ENCODE measurements at regions not wholly inside any gene's neighbourhood (a gene's known extent, or its start where the extent isn't known, plus 50 kb on each side); places are given as distances from the start of the nearest gene placed in this dataset.
"Not testable (repeated sequence)": the region's sequence is repeated elsewhere in the genome, so short reads cannot be mapped to it uniquely, and the experiment has no call there.

DNA sequence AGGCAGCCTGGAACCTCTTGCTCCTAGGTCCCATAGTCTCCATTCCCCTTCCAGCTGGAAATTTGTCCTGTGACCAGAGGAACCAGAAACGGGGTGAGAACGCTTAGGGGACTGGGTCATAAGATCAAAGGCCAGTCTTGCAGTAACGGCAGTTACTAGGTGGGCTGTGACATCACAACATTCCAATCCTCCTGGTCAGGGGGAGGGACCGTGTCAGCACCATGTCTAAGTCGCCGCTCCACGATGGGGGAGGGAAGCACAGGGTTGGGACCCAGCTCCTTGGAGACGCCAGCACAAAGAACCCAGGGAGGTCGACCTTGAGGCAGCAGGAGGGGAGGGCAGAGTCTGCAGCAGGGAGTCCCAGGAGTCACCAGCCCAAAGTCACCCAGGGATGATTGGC is 158.3 kb downstream of the GOLGA6L22 start:
- not testable (repeated sequence) for TF ChIP-seq RAD21 (CRISPR knock-in tag; IDR thresholded peaks at IDR 0.05); FOSL2 (CRISPR knock-in tag; IDR thresholded peaks at IDR 0.05); ZNF350 (CRISPR knock-in tag; IDR thresholded peaks at IDR 0.05; ENCODE audit: borderline replicate concordance, low read depth); SIN3B (IDR thresholded peaks at IDR 0.05; ENCODE audit: low read length); FIP1L1 (IDR thresholded peaks at IDR 0.05; ENCODE audit: borderline replicate concordance, insufficient read depth, low read depth, low read length); ZNF33B (CRISPR knock-in tag; IDR thresholded peaks at IDR 0.05); PHF8 (CRISPR knock-in tag; IDR thresholded peaks at IDR 0.05); CEBPB (IDR thresholded peaks at IDR 0.05; ENCODE audit: borderline replicate concordance, low read depth, low read length); MLLT10 (CRISPR knock-in tag; IDR thresholded peaks at IDR 0.05); POLR2A (IDR thresholded peaks at IDR 0.05; ENCODE audit: insufficient read depth in 1 of 2, low read depth in 2 of 2, low read length in 2 of 2); KAT7 (CRISPR knock-in tag; IDR thresholded peaks at IDR 0.05; ENCODE audit: borderline replicate concordance)
- TF ChIP-seq, protein P1, sequence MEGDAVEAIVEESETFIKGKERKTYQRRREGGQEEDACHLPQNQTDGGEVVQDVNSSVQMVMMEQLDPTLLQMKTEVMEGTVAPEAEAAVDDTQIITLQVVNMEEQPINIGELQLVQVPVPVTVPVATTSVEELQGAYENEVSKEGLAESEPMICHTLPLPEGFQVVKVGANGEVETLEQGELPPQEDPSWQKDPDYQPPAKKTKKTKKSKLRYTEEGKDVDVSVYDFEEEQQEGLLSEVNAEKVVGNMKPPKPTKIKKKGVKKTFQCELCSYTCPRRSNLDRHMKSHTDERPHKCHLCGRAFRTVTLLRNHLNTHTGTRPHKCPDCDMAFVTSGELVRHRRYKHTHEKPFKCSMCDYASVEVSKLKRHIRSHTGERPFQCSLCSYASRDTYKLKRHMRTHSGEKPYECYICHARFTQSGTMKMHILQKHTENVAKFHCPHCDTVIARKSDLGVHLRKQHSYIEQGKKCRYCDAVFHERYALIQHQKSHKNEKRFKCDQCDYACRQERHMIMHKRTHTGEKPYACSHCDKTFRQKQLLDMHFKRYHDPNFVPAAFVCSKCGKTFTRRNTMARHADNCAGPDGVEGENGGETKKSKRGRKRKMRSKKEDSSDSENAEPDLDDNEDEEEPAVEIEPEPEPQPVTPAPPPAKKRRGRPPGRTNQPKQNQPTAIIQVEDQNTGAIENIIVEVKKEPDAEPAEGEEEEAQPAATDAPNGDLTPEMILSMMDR (CRISPR knock-in tag; IDR thresholded peaks at IDR 0.05), result not testable (repeated sequence)
